ENCODE measurements at regions not wholly inside any gene's neighbourhood (a gene's known extent, or its start where the extent isn't known, plus 50 kb on each side); places are given as distances from the start of the nearest gene placed in this dataset.

- Mint-ChIP-seq H3K27ac (no peak overlapping the region), H3K27me3 (no peaks in the 10 kb centered on the region)
These were observed 97.3 kb downstream of the NKX6-1 start for GRCh38 chr4:84401701-84402306.

GRCh38 chr4:84394386-84394785, 104.7 kb downstream of the NKX6-1 start:
- Mint-ChIP-seq H3K36me3 (no peaks in the 10 kb centered on the region), H3K9me3 (no peaks in the 10 kb centered on the region), H3K4me3 (no peak overlapping the region), H3K4me1 (no peaks in the 10 kb centered on the region), H3K27ac (no peak overlapping the region), H3K27me3 (no peaks in the 10 kb centered on the region)
- DNase-seq (no peak), ATAC-seq (ENCODE audit: low read depth) (no peak)
- POLR2A ChIA-PET: no interaction called here

More at GRCh38 chr4:84401701-84402306, 97.3 kb downstream of the NKX6-1 start:
- Mint-ChIP-seq H3K4me3 (no peak overlapping the region), H3K9me3 (no peaks in the 10 kb centered on the region), H3K4me1 (no peaks in the 10 kb centered on the region), H3K36me3 (no peaks in the 10 kb centered on the region)
- POLR2A ChIA-PET: no interaction called here
- ATAC-seq (ENCODE audit: low read depth) (no peak), DNase-seq (no peak)

- no peak for ATAC-seq (ENCODE audit: low read depth)
- H3K27me3 Mint-ChIP-seq: no peaks in the 10 kb centered on the region
- H3K4me1 Mint-ChIP-seq: no peaks in the 10 kb centered on the region
- no peaks in the 10 kb centered on the region for H3K9me3 Mint-ChIP-seq
- H3K36me3 Mint-ChIP-seq: no peaks in the 10 kb centered on the region
- H3K27ac Mint-ChIP-seq: no peak overlapping the region
- H3K4me3 Mint-ChIP-seq: no peak overlapping the region
- POLR2A ChIA-PET: no interaction called here
- DNase-seq: no peak
These were observed 106.0 kb downstream of the NKX6-1 start for GRCh38 chr4:84392951-84393590.

- DNase-seq (no peak), ATAC-seq (ENCODE audit: low read depth) (no peak)
- Mint-ChIP-seq H3K36me3 (no peaks in the 10 kb centered on the region), H3K9me3 (no peaks in the 10 kb centered on the region), H3K27ac (no peak overlapping the region), H3K4me3 (no peak overlapping the region), H3K4me1 (no peaks in the 10 kb centered on the region), H3K27me3 (no peaks in the 10 kb centered on the region)
- POLR2A ChIA-PET: no interaction called here
These were observed 109.7 kb downstream of the NKX6-1 start for GRCh38 chr4:84389406-84389805.

- Mint-ChIP-seq H3K4me3 (no peak overlapping the region), H3K27ac (no peak overlapping the region), H3K9me3 (no peaks in the 10 kb centered on the region), H3K27me3 (no peaks in the 10 kb centered on the region), H3K36me3 (no peaks in the 10 kb centered on the region), H3K4me1 (no peaks in the 10 kb centered on the region)
- ATAC-seq (ENCODE audit: low read depth): no peak
- POLR2A ChIA-PET: no interaction called here
- no peak for DNase-seq
These were observed 113.9 kb downstream of the NKX6-1 start for GRCh38 chr4:84385203-84385602.

- no peak for ATAC-seq (ENCODE audit: low read depth)
These were observed 114.3 kb downstream of the NKX6-1 start for GRCh38 chr4:84384801-84385200.

GRCh38 chr4:84381759-84382158, 117.3 kb downstream of the NKX6-1 start:
- H3K27me3 Mint-ChIP-seq: peaks cover 3% of the 10 kb centered on the region
- DNase-seq (no peak), ATAC-seq (ENCODE audit: low read depth) (no peak)
- POLR2A ChIA-PET: no interaction called here
- H3K4me1 Mint-ChIP-seq: no peaks in the 10 kb centered on the region
- H3K36me3 Mint-ChIP-seq: no peaks in the 10 kb centered on the region
- no peak overlapping the region for H3K27ac Mint-ChIP-seq
- H3K9me3 Mint-ChIP-seq: no peaks in the 10 kb centered on the region
- no peak overlapping the region for H3K4me3 Mint-ChIP-seq

More at GRCh38 chr4:84384801-84385200, 114.3 kb downstream of the NKX6-1 start:
- H3K9me3 Mint-ChIP-seq: no peaks in the 10 kb centered on the region
- no peaks in the 10 kb centered on the region for H3K36me3 Mint-ChIP-seq
- H3K27ac Mint-ChIP-seq: no peak overlapping the region
- POLR2A ChIA-PET: interaction anchor here (0.6 kb wide), 1 partner anchor 565 kb away, joined by 4 read pairs; no protein-coding TSS in a partner anchor
- DNase-seq: no peak
- no peaks in the 10 kb centered on the region for H3K27me3 Mint-ChIP-seq
- no peaks in the 10 kb centered on the region for H3K4me1 Mint-ChIP-seq
- H3K4me3 Mint-ChIP-seq: no peak overlapping the region

GRCh38 chr4:84379917-84380641, 119.0 kb downstream of the NKX6-1 start:
- POLR2A ChIA-PET: no interaction called here
- Mint-ChIP-seq H3K4me3 (no peak overlapping the region), H3K9me3 (no peaks in the 10 kb centered on the region), H3K36me3 (no peaks in the 10 kb centered on the region), H3K4me1 (no peaks in the 10 kb centered on the region), H3K27ac (no peak overlapping the region), H3K27me3 (peaks cover 3% of the 10 kb centered on the region)
- ATAC-seq (ENCODE audit: low read depth) (no peak), DNase-seq (no peak)

- no peak for DNase-seq
- no peak overlapping the region for H3K4me3 Mint-ChIP-seq
- ATAC-seq (ENCODE audit: low read depth): no peak
- H3K36me3 Mint-ChIP-seq: no peaks in the 10 kb centered on the region
- H3K27ac Mint-ChIP-seq: no peak overlapping the region
- H3K27me3 Mint-ChIP-seq: peaks cover 3% of the 10 kb centered on the region
- H3K9me3 Mint-ChIP-seq: no peaks in the 10 kb centered on the region
- POLR2A ChIA-PET: no interaction called here
- no peaks in the 10 kb centered on the region for H3K4me1 Mint-ChIP-seq
These were observed 120.1 kb downstream of the NKX6-1 start for GRCh38 chr4:84378983-84379382.

- H3K27me3 Mint-ChIP-seq: peaks cover 3% of the 10 kb centered on the region
- ATAC-seq (ENCODE audit: low read depth) (no peak), DNase-seq (no peak)
- no peaks in the 10 kb centered on the region for H3K36me3 Mint-ChIP-seq
- POLR2A ChIA-PET: no interaction called here
- no peaks in the 10 kb centered on the region for H3K4me1 Mint-ChIP-seq
- no peaks in the 10 kb centered on the region for H3K9me3 Mint-ChIP-seq
- no peak overlapping the region for H3K4me3 Mint-ChIP-seq
- H3K27ac Mint-ChIP-seq: no peak overlapping the region
These were observed 120.7 kb downstream of the NKX6-1 start for GRCh38 chr4:84378356-84378755.

- DNase-seq: no peak
- no peaks in the 10 kb centered on the region for H3K9me3 Mint-ChIP-seq
These were observed 132.2 kb downstream of the NKX6-1 start for GRCh38 chr4:84366907-84367306.

GRCh38 chr4:84366161-84366560, 132.9 kb downstream of the NKX6-1 start:
- Mint-ChIP-seq H3K9me3 (no peaks in the 10 kb centered on the region), H3K36me3 (no peaks in the 10 kb centered on the region)

More at GRCh38 chr4:84366907-84367306, 132.2 kb downstream of the NKX6-1 start:
- no peaks in the 10 kb centered on the region for H3K36me3 Mint-ChIP-seq
- no peaks in the 10 kb centered on the region for H3K4me1 Mint-ChIP-seq
- H3K27me3 Mint-ChIP-seq: peaks cover 3% of the 10 kb centered on the region
- POLR2A ChIA-PET: no interaction called here
- H3K27ac Mint-ChIP-seq: no peak overlapping the region
- no peak overlapping the region for H3K4me3 Mint-ChIP-seq
- ATAC-seq (ENCODE audit: low read depth): no peak

GRCh38 chr4:84362896-84363655, 136.0 kb downstream of the NKX6-1 start:
- Mint-ChIP-seq H3K27me3 (peaks cover 2% of the 10 kb centered on the region), H3K36me3 (no peaks in the 10 kb centered on the region), H3K9me3 (peaks cover 2% of the 10 kb centered on the region), H3K27ac (no peak overlapping the region), H3K4me1 (no peaks in the 10 kb centered on the region), H3K4me3 (no peak overlapping the region)
- ATAC-seq (ENCODE audit: low read depth) (no peak), DNase-seq (no peak)
- POLR2A ChIA-PET: no interaction called here

More at GRCh38 chr4:84366161-84366560, 132.9 kb downstream of the NKX6-1 start:
- H3K4me1 Mint-ChIP-seq: no peaks in the 10 kb centered on the region
- H3K4me3 Mint-ChIP-seq: no peak overlapping the region
- H3K27me3 Mint-ChIP-seq: peaks cover 3% of the 10 kb centered on the region
- H3K27ac Mint-ChIP-seq: no peak overlapping the region
- POLR2A ChIA-PET: no interaction called here
- ATAC-seq (ENCODE audit: low read depth) (no peak), DNase-seq (no peak)
